GM12878 (cell line): ENCODE measurements at regions not wholly inside any gene's neighbourhood (a gene's known extent, or its start where the extent isn't known, plus 50 kb on each side); places are given as distances from the start of the nearest gene placed in this dataset.

Experiments used
- ASH2L ChIP-seq: fragments of 300-600, 200-600 bp; sonication (generic); IDR thresholded peaks from 2 replicates; pipeline ENCODE4 v1.6.1; 2017; ENCODE audit warnings: low read depth, mild to moderate bottlenecking, borderline replicate concordance
- BHLHE40 ChIP-seq, 2 experiments: fragments of 450-650 bp in 1 of 2; IDR thresholded peaks; 2 replicates each; pipeline ENCODE4 v1.6.1; 2011 to 2017; ENCODE audit warnings: low read depth in 2 of 2, borderline replicate concordance in 1 of 2, improper control_type of control experiment in 1 of 2, low read length in 1 of 2, mild to moderate bottlenecking in 1 of 2
- CREB1 ChIP-seq: IDR thresholded peaks from 2 replicates; pipeline ENCODE4 v1.6.1; 2012; ENCODE audit warnings: low read depth, mild to moderate bottlenecking, inconsistent platforms
- E4F1 ChIP-seq: fragments of 450-650 bp; IDR thresholded peaks from 2 replicates; pipeline ENCODE4 v1.6.1; 2018; ENCODE audit warnings: borderline replicate concordance, mild to moderate bottlenecking; ENCODE audit not compliant: partially characterized antibody
- FOXK2 ChIP-seq: fragments of 450-650 bp; IDR thresholded peaks from 2 replicates; pipeline ENCODE4 v1.6.1; 2017; ENCODE audit warnings: mild to moderate bottlenecking, moderate library complexity
- NR2C2 ChIP-seq: IDR thresholded peaks from 2 replicates; pipeline ENCODE4 v1.6.1; 2011; ENCODE audit warnings: borderline replicate concordance, low read depth; ENCODE audit not compliant: control insufficient read depth, insufficient read length
- PAX8 ChIP-seq: fragments of 450-650 bp; IDR thresholded peaks from 2 replicates; pipeline ENCODE4 v1.6.1; 2017; ENCODE audit warnings: mild to moderate bottlenecking, moderate library complexity
- SPI1 ChIP-seq: IDR thresholded peaks from 2 replicates; pipeline ENCODE4 v1.6.1; 2011; ENCODE audit warnings: low read depth, mild to moderate bottlenecking, low read length, moderate library complexity, borderline replicate concordance; ENCODE audit not compliant: insufficient read depth
- TARDBP ChIP-seq: IDR thresholded peaks from 2 replicates; pipeline ENCODE4 v1.6.1; 2016; ENCODE audit warnings: borderline replicate concordance
- ZBTB33 ChIP-seq: fragments of 450-650 bp; IDR thresholded peaks from 2 replicates; pipeline ENCODE4 v1.6.1; 2017; ENCODE audit warnings: mild to moderate bottlenecking

GRCh38 chr2:175476948-175477347, 295.4 kb upstream of the ATP5MC3 start (continued):
- TF ChIP-seq SPI1 (no peak), E4F1 (no peak), ASH2L (no peak), FOXK2 (no peak), PAX8 (no peak), TARDBP (no peak), CREB1 (no peak), ZBTB33 (no peak), NR2C2 (no peak), BHLHE40 (IDR thresholded peaks at IDR 0.05; ENCODE audit: borderline replicate concordance in 1 of 2, low read depth in 2 of 2, low read length in 1 of 2) (no peak)
